Head of caudate nucleus (tissue), 42 donors: ENCODE measurements at regions not wholly inside any gene's neighbourhood (a gene's known extent, or its start where the extent isn't known, plus 50 kb on each side); places are given as distances from the start of the nearest gene placed in this dataset.

ENCODE experiments used
- DNase-seq, 42 donors: peaks; one replicate each; pipeline versions ENCODE4 v3.0.0 to v3.0.0-alpha.2; 2020 to 2021; ENCODE audit warnings: mixed read lengths in 7 of 42
- intact Hi-C: fragments of 100-400 bp; cut with DNase I; formaldehyde crosslinking; loops from one replicate; pipeline ENCODE4 v1.15.0; 2022

- no peak for DNase-seq
- intact Hi-C loops = no loop called here
Observed at GRCh38 chr3:95438274-95438673, 1375.4 kb downstream of the NSUN3 start.

- DNase-seq = no peak
- intact Hi-C loops = no loop called here
Observed at GRCh38 chr3:95442766-95443165, 1371.6 kb upstream of the EPHA6 start.

- DNase-seq = no peak
- intact Hi-C loops = no loop called here
Observed at GRCh38 chr3:95449841-95450240, 1364.6 kb upstream of the EPHA6 start.

GRCh38 chr3:95453242-95453641, 1361.2 kb upstream of the EPHA6 start:
- intact Hi-C loops = no loop called here
- no peak for DNase-seq

GRCh38 chr3:95456835-95457234, 1357.6 kb upstream of the EPHA6 start:
- no peak for DNase-seq
- intact Hi-C loops = no loop called here

- DNase-seq = no peak
- intact Hi-C loops = no loop called here
Observed at GRCh38 chr3:95459706-95460105, 1354.7 kb upstream of the EPHA6 start.

GRCh38 chr3:95460274-95460673, 1354.1 kb upstream of the EPHA6 start:
- peak in 1 of 42 donors; percentile 1 for DNase-seq
- intact Hi-C loops = no loop called here

GRCh38 chr3:95462161-95462560, 1352.2 kb upstream of the EPHA6 start:
- intact Hi-C loops = no loop called here
- DNase-seq = no peak

- intact Hi-C loops = no loop called here
- no peak for DNase-seq
Observed at GRCh38 chr3:95464346-95464745, 1350.0 kb upstream of the EPHA6 start.

GRCh38 chr3:95468331-95468730, 1346.1 kb upstream of the EPHA6 start:
- DNase-seq = no peak
- intact Hi-C loops = no loop called here

GRCh38 chr3:95474338-95474737, 1340.1 kb upstream of the EPHA6 start:
- DNase-seq = no peak
- intact Hi-C loops = no loop called here

GRCh38 chr3:95476534-95476933, 1337.9 kb upstream of the EPHA6 start:
- DNase-seq = no peak
- intact Hi-C loops = no loop called here

- intact Hi-C loops = no loop called here
- no peak for DNase-seq
Observed at GRCh38 chr3:95506174-95506573, 1308.2 kb upstream of the EPHA6 start.

GRCh38 chr3:95508124-95508523, 1306.3 kb upstream of the EPHA6 start:
- no peak for DNase-seq
- intact Hi-C loops = no loop called here

GRCh38 chr3:95511828-95512227, 1302.6 kb upstream of the EPHA6 start:
- no peak for DNase-seq
- intact Hi-C loops = no loop called here

GRCh38 chr3:95514260-95514659, 1300.1 kb upstream of the EPHA6 start:
- intact Hi-C loops = no loop called here
- no peak for DNase-seq

- intact Hi-C loops = no loop called here
- DNase-seq = no peak
Observed at GRCh38 chr3:95521396-95521795, 1293.0 kb upstream of the EPHA6 start.

- intact Hi-C loops = no loop called here
- no peak for DNase-seq
Observed at GRCh38 chr3:95522449-95522848, 1291.9 kb upstream of the EPHA6 start.

GRCh38 chr3:95539950-95540483, 1274.4 kb upstream of the EPHA6 start:
- intact Hi-C loops = no loop called here
- DNase-seq = no peak

- intact Hi-C loops = no loop called here
Observed at GRCh38 chr3:95565502-95565901, 1248.9 kb upstream of the EPHA6 start.

GRCh38 chr3:95567346-95567745, 1247.0 kb upstream of the EPHA6 start:
- intact Hi-C loops = no loop called here
- DNase-seq = no peak

More at GRCh38 chr3:95565502-95565901, 1248.9 kb upstream of the EPHA6 start:
- no peak for DNase-seq

- intact Hi-C loops = no loop called here
Observed at GRCh38 chr3:95586754-95587153, 1227.6 kb upstream of the EPHA6 start.

More at GRCh38 chr3:95586754-95587153, 1227.6 kb upstream of the EPHA6 start:
- no peak for DNase-seq
